Peyer's patch (tissue), 4 donors: ENCODE measurements at regions not wholly inside any gene's neighbourhood (a gene's known extent, or its start where the extent isn't known, plus 50 kb on each side); places are given as distances from the start of the nearest gene placed in this dataset.

Source experiments
- CTCF ChIP-seq, 6 experiments: fragments of 450-650 bp in 4 of 6; fragments of 200-600 bp in 2 of 6; sonication (generic) in 1 of 6; IDR thresholded peaks; one replicate each; pipeline ENCODE4 v1.5.1; 2017 to 2019; ENCODE audit warnings: antibody characterized with exemption in 6 of 6, mild to moderate bottlenecking in 3 of 6, moderate library complexity in 1 of 6
- POLR2A ChIP-seq, 2 donors: fragments of 450-650 bp; IDR thresholded peaks; one replicate each; pipeline ENCODE4 v1.5.1; 2017; ENCODE audit warnings: antibody characterized with exemption in 2 of 2, mild to moderate bottlenecking in 2 of 2, moderate library complexity in 2 of 2

GRCh38 chr15:95609096-95609495 lies 721.4 kb upstream of the NR2F2 start:
- TF ChIP-seq CTCF (IDR thresholded peaks at IDR 0.05): no peak
- no peak for TF ChIP-seq POLR2A (IDR thresholded peaks at IDR 0.05)
